AG09319 (cell line): ENCODE measurements at regions not wholly inside any gene's neighbourhood (a gene's known extent, or its start where the extent isn't known, plus 50 kb on each side); places are given as distances from the start of the nearest gene placed in this dataset.

Source experiments
- DNase-seq: peaks from one replicate; pipeline ENCODE4 v3.0.0-alpha.2; 2010; ENCODE audit warnings: low read depth; ENCODE audit errors: extremely low read depth
- CTCF ChIP-seq: IDR thresholded peaks from 2 replicates; pipeline ENCODE4 v1.5.1; 2011; ENCODE audit warnings: low read depth, mild to moderate bottlenecking, inconsistent platforms, low read length, moderate library complexity

GRCh38 chr12:41897593-41897992 is 247.1 kb downstream of the GXYLT1 start:
- DNase-seq: no peak
- no peak for TF ChIP-seq CTCF

GRCh38 chr12:41893491-41893890 is 251.2 kb downstream of the GXYLT1 start:
- no peak for DNase-seq
- no peak for TF ChIP-seq CTCF

DNA sequence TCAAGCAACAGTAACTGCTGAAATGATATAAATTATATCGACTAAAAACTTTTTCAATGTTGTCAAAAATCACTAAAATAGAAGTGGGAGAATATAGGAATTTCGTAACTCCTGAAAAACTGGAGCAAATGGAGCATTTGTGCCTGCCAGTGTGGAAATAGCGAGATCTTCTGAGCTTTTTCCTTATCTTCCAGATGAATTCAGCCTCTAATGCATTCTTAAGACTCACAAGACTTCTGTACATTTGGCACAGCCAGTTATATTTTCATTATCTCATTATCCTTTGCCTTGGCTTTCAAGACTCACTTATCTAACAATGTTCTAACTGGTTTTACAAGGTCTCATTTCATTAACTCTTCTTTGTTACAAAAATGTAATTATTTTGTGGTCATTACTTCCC is 252.4 kb downstream of the GXYLT1 start:
- DNase-seq: no peak
- no peak for TF ChIP-seq CTCF

DNA sequence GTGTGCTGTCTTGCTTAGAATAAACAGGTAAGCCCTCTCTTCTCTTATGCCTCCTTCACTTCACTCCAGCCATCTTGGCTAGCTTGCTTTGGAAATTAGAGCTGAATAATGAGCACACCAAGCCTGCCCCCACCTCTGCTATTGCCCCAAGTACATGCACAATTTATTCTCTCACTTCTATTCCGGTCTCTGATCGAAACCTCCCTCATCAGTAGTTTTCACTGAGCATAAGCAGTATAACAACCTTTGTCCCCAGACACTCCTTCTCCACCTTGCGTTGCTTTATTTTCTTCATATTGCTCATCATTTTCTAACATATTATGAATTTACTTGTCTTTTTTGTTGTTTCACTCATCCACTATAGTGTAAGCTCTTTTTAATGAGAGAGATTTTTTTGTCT is 253.4 kb downstream of the GXYLT1 start:
- DNase-seq: no peak
- no peak for TF ChIP-seq CTCF

GRCh38 chr12:41888285-41888684 is 256.4 kb downstream of the GXYLT1 start:
- no peak for DNase-seq
- TF ChIP-seq CTCF: no peak

GRCh38 chr12:41881891-41882805 is 262.5 kb downstream of the GXYLT1 start:
- TF ChIP-seq CTCF: no peak
- DNase-seq: no peak

DNA sequence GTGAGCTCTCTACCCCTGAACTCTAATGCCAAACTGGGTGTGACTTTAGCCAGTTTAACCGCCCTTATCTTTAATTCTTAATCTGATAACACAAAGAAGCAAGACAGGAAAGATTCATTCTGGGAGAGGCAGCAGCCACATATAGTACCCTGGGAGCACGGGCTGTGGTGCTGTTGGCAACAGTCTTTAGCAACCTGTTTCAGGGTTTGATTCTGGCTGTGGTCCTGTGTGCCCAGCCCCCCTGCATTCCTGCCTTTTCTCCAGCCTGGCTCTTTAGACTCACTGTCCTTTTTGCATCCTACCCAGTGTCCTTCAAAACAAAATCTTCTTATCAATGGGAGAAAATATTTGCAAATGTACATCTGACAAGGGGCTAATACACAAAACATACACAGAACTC is 275.2 kb downstream of the GXYLT1 start:
- no peak for TF ChIP-seq CTCF
- no peak for DNase-seq
